ENCODE measurements at regions not wholly inside any gene's neighbourhood (a gene's known extent, or its start where the extent isn't known, plus 50 kb on each side); places are given as distances from the start of the nearest gene placed in this dataset.

- FAIRE-seq (no peak), ATAC-seq (no peak)
- WGBS (ENCODE audit: insufficient coverage, low coverage, missing lambda C conversion rate) = 2% methylated on average over 4 of the region's 4 CpGs
These were observed 99.4 kb upstream of the PLEKHA5 start for GRCh38 chr12:19030180-19030579.

More at GRCh38 chr12:19030180-19030579, 99.4 kb upstream of the PLEKHA5 start:
- BruUV-seq (replicated peaks) = no TSS peak
- intact Hi-C loops (cut with micrococcal nuclease) = no loop called here
- no peak overlapping the region for H3K4me2 ChIP-seq (ENCODE audit: insufficient read depth, low read length)
- H3K27me3 ChIP-seq (ENCODE audit: control insufficient read depth in 2 of 2, insufficient read depth in 2 of 2, low read length in 2 of 2) = no peaks in the 10 kb centered on the region
- in situ Hi-C loops (cut with MboI) = no loop called here
- no peaks in the 10 kb centered on the region for H3K79me2 ChIP-seq (ENCODE audit: control insufficient read depth, insufficient read depth, low read length)
- H3K9me1 ChIP-seq (ENCODE audit: control insufficient read depth, insufficient read depth, low read length) = no peaks in the 10 kb centered on the region
- ChIA-PET CTCF (ENCODE audit: low intra/inter-chr PET ratio) (no interaction called here), POLR2A (no interaction called here)
- H2AFZ ChIP-seq (ENCODE audit: low read depth, low read length) = no peak overlapping the region
- no peak for DNase-seq (ENCODE audit: extremely low read depth in 1 of 4, low spot score in 3 of 4)
- H3K9me3 ChIP-seq (replicated peaks; ENCODE audit: control insufficient read depth, insufficient read depth, low read depth, low read length) = no peaks in the 10 kb centered on the region
- no peak overlapping the region for H3K9ac ChIP-seq (ENCODE audit: insufficient read depth in 1 of 2, low read depth in 2 of 2, low read length in 2 of 2)
- H3K4me1 ChIP-seq (replicated peaks in 1 of 2; ENCODE audit: control insufficient read depth in 2 of 2, insufficient read depth in 2 of 2, low read length in 2 of 2) = no peaks in the 10 kb centered on the region
- H3K4me3 ChIP-seq = no peak overlapping the region
- no peak for TF ChIP-seq REST (IDR thresholded peaks at IDR 0.05; ENCODE audit: borderline replicate concordance)
- no peak for TF ChIP-seq REST (CRISPR knock-in tag; IDR thresholded peaks at IDR 0.05; ENCODE audit: low read depth)
- no peak for TF ChIP-seq E2F1 (CRISPR knock-in tag; IDR thresholded peaks at IDR 0.05)
- TF ChIP-seq TSC22D4 (tag; IDR thresholded peaks at IDR 0.05) = no peak
- no peak for TF ChIP-seq GATAD2B (IDR thresholded peaks at IDR 0.05; ENCODE audit: borderline replicate concordance)
- no peak for TF ChIP-seq ZFP30 (CRISPR knock-in tag; IDR thresholded peaks at IDR 0.05; ENCODE audit: borderline replicate concordance)
- TF ChIP-seq ZKSCAN3 (CRISPR knock-in tag; IDR thresholded peaks at IDR 0.05) = no peak
- no peak for TF ChIP-seq EHMT2 (IDR thresholded peaks at IDR 0.05)
- no peak for TF ChIP-seq HMGN3 (IDR thresholded peaks at IDR 0.05; ENCODE audit: borderline replicate concordance, extremely low read depth, insufficient read length, low read depth, low read length)
- TF ChIP-seq CREM (IDR thresholded peaks at IDR 0.05; ENCODE audit: low read depth) = no peak
- TF ChIP-seq ZNF699 (CRISPR knock-in tag; IDR thresholded peaks at IDR 0.05; ENCODE audit: insufficient replicate concordance) = no peak
- H3K36me3 ChIP-seq (ENCODE audit: control insufficient read depth, insufficient read depth, low read length) = no peaks in the 10 kb centered on the region
- H4K20me1 ChIP-seq (replicated peaks; ENCODE audit: control insufficient read depth, insufficient read depth, low read length) = no peaks in the 10 kb centered on the region
- H3K27ac ChIP-seq (ENCODE audit: extremely low read depth, low read depth, low read length) = no peak overlapping the region

All from K562 (cell line).